SK-N-SH (cell line): ENCODE measurements at regions not wholly inside any gene's neighbourhood (a gene's known extent, or its start where the extent isn't known, plus 50 kb on each side); places are given as distances from the start of the nearest gene placed in this dataset.

Experiments used
- CTCF ChIA-PET: fragments of 300-600, 350-600 bp; formaldehyde crosslinking; extraction: SDS; loops from one replicate; lab custom pipeline; 2021; lab: Yijun Ruan, JAX
- POLR2A ChIA-PET: fragments of 350-600 bp; sonication (Branson Sonifier 250); formaldehyde crosslinking; extraction: SDS; loops from one replicate; lab custom pipeline; 2020; ENCODE audit warnings: antibody characterized with exemption, inconsistent platforms; lab: Yijun Ruan, JAX
- DNase-seq: peaks from one replicate; pipeline ENCODE4 v3.0.0; 2012
- H2AFZ ChIP-seq: fragments of 200-600 bp; sonication (generic); 2 replicates; pipeline ENCODE4 v1.8.1; 2016; ENCODE audit warnings: antibody characterized with exemption, mild to moderate bottlenecking, low read depth
- H3F3A ChIP-seq: fragments of 200-600 bp; sonication (generic); replicated peaks from 2 replicates; pipeline ENCODE3; 2016; ENCODE audit warnings: antibody characterized with exemption, mild to moderate bottlenecking; ENCODE audit not compliant: insufficient read depth
- H3K27ac ChIP-seq, 2 experiments: fragments of 200-500 bp in 1 of 2; fragments of 200-600 bp in 1 of 2; sonication (Bioruptor generic) in 1 of 2; sonication (generic), shearing (Covaris generic) in 1 of 2; 2 replicates each; pipeline versions ENCODE4 v1.5.1 to v1.6.1; 2014 to 2016; ENCODE audit warnings: low read depth in 2 of 2, inconsistent platforms in 1 of 2, low read length in 1 of 2, mild to moderate bottlenecking in 1 of 2, mixed read lengths in 1 of 2
- H3K27me3 ChIP-seq: fragments of 200-600 bp; sonication (generic), shearing (Covaris generic); 2 replicates; pipeline ENCODE4 v1.6.1; 2016; ENCODE audit warnings: mixed run types; ENCODE audit not compliant: insufficient read depth
- H3K36me3 ChIP-seq, 2 experiments: fragments of 200-500 bp in 1 of 2; fragments of 200-600 bp in 1 of 2; sonication (Bioruptor generic) in 1 of 2; sonication (generic) in 1 of 2; replicated peaks in 1 of 2; 2 replicates each; pipeline versions ENCODE3 to v1.5.1; 2014 to 2016; ENCODE audit warnings: low read length in 1 of 2, mild to moderate bottlenecking in 1 of 2; ENCODE audit not compliant: insufficient read depth in 2 of 2, control insufficient read depth in 1 of 2
- H3K4me1 ChIP-seq, 2 experiments: fragments of 200-500 bp in 1 of 2; fragments of 200-600 bp in 1 of 2; sonication (Bioruptor generic) in 1 of 2; sonication (generic), shearing (Covaris generic) in 1 of 2; 2 replicates each; pipeline versions ENCODE4 v1.5.1 to v1.6.1; 2014 to 2016; ENCODE audit warnings: low read depth in 1 of 2, low read length in 1 of 2, mixed run types in 1 of 2; ENCODE audit not compliant: insufficient read depth in 2 of 2, control insufficient read depth in 1 of 2
- H3K4me2 ChIP-seq: fragments of 200-600 bp; sonication (generic), shearing (Covaris generic); 2 replicates; pipeline ENCODE4 v1.6.1; 2017; ENCODE audit warnings: mixed run types
- H3K4me3 ChIP-seq, 2 experiments: fragments of 200-500 bp in 1 of 2; fragments of 200-600 bp in 1 of 2; sonication (Bioruptor generic) in 1 of 2; sonication (generic), shearing (Covaris generic) in 1 of 2; 2 replicates each; pipeline versions ENCODE4 v1.5.1 to v1.8.1; 2014 to 2016; ENCODE audit warnings: low read depth in 2 of 2, inconsistent platforms in 1 of 2, low read length in 1 of 2, mild to moderate bottlenecking in 1 of 2, mixed read lengths in 1 of 2, moderate library complexity in 1 of 2
- H3K79me2 ChIP-seq: fragments of 200-600 bp; sonication (generic); 2 replicates; pipeline ENCODE4 v1.8.1; 2017; ENCODE audit warnings: mild to moderate bottlenecking; ENCODE audit not compliant: insufficient read depth
- H3K9ac ChIP-seq: fragments of 200-600 bp; sonication (generic); 2 replicates; pipeline ENCODE4 v1.6.1; 2017; ENCODE audit warnings: mixed run types
- H3K9me2 ChIP-seq: fragments of 200-600 bp; sonication (generic); 2 replicates; pipeline ENCODE4 v1.6.1; 2017; ENCODE audit warnings: mixed run types
- H3K9me3 ChIP-seq: fragments of 200-600 bp; sonication (generic); 2 replicates; pipeline ENCODE4 v1.6.1; 2017; ENCODE audit warnings: mixed run types, mild to moderate bottlenecking, moderate library complexity
- H4K20me1 ChIP-seq: fragments of 200-600 bp; sonication (generic); 2 replicates; pipeline ENCODE4 v1.6.1; 2017; ENCODE audit warnings: mild to moderate bottlenecking, mixed run types; ENCODE audit not compliant: insufficient read depth
- ELF1 ChIP-seq: IDR thresholded peaks from 2 replicates; pipeline ENCODE4 v1.4.0; 2012
- FOXM1 ChIP-seq: IDR thresholded peaks from 2 replicates; pipeline ENCODE4 v1.4.0; 2012; ENCODE audit warnings: low read depth, mild to moderate bottlenecking
- GATA2 ChIP-seq: sonication (generic); formaldehyde crosslinking; IDR thresholded peaks from 2 replicates; pipeline ENCODE4 v1.5.0; 2020; ENCODE audit warnings: mild to moderate bottlenecking, missing genetic modification reagents
- JUND ChIP-seq: IDR thresholded peaks from 2 replicates; pipeline ENCODE4 v1.4.0; 2012
- MAX ChIP-seq: IDR thresholded peaks from 2 replicates; pipeline ENCODE4 v1.4.0; 2012; ENCODE audit warnings: low read depth
- MEF2A ChIP-seq: IDR thresholded peaks from 2 replicates; pipeline ENCODE4 v1.4.0; 2012; ENCODE audit warnings: low read depth, borderline replicate concordance
- MXI1 ChIP-seq: IDR thresholded peaks from 2 replicates; pipeline ENCODE4 v1.6.1; 2012; ENCODE audit warnings: mild to moderate bottlenecking, low read depth, low read length, improper control_type of control experiment
- NFIC ChIP-seq: IDR thresholded peaks from 2 replicates; pipeline ENCODE4 v1.4.0; 2012; ENCODE audit warnings: borderline replicate concordance
- NRF1 ChIP-seq: IDR thresholded peaks from 2 replicates; pipeline ENCODE4 v1.6.1; 2012; ENCODE audit warnings: low read depth, mild to moderate bottlenecking, low read length
- RAD21 ChIP-seq: IDR thresholded peaks from 2 replicates; pipeline ENCODE4 v1.6.1; 2012; ENCODE audit warnings: mild to moderate bottlenecking, low read length
- RFX5 ChIP-seq: IDR thresholded peaks from 2 replicates; pipeline ENCODE4 v1.6.1; 2012; ENCODE audit warnings: mild to moderate bottlenecking, improper control_type of control experiment, low read length
- SIN3A ChIP-seq: IDR thresholded peaks from 2 replicates; pipeline ENCODE4 v1.6.1; 2012; ENCODE audit warnings: low read depth, mild to moderate bottlenecking, low read length, moderate library complexity, borderline replicate concordance
- TAF1 ChIP-seq: IDR thresholded peaks from 2 replicates; pipeline ENCODE4 v1.6.1; 2012; ENCODE audit warnings: low read depth, mild to moderate bottlenecking, low read length, moderate library complexity, borderline replicate concordance
- USF2 ChIP-seq: fragments of 150-350 bp; IDR thresholded peaks from 2 replicates; pipeline ENCODE4 v1.6.1; 2017; ENCODE audit warnings: antibody characterized with exemption, low read length, low read depth, borderline replicate concordance
- YY1 ChIP-seq: IDR thresholded peaks from 2 replicates; pipeline ENCODE4 v1.4.0; 2012; ENCODE audit warnings: low read depth, mild to moderate bottlenecking
- WGBS: methylation state at CpG from one replicate; pipeline ENCODE4 v1.1.6; 2017; ENCODE audit warnings: low lambda C conversion rate; 5-methylcytosine and 5-hydroxymethylcytosine counted together
- TF ChIP-seq, protein P1 (sequence below): IDR thresholded peaks from 2 replicates; pipeline ENCODE4 v1.6.1; 2012; ENCODE audit warnings: mild to moderate bottlenecking, low read depth, low read length, moderate library complexity
- TF ChIP-seq, protein P2 (sequence below): fragments of 150-350 bp; IDR thresholded peaks from 2 replicates; pipeline ENCODE4 v1.6.1; 2016; ENCODE audit warnings: mild to moderate bottlenecking, low read depth, low read length

DNA sequence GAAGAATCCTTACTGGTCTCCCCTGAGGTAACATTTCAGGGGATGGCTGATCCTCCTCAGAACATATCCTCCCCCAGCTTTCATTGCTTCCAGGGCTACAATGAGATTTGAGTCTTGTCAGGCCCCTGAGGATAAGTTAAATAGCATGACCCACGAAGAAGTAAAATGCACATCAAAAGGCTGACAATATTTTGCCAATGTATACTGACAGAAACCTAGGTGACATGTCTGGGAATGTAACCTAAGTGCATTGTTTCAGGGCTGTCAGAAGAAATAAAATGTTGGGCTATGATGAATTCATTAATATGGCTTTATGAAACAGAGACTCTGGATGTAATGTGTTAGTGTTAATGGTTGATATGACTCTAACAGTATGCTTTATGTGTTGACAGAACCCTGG, 471.5 kb downstream of the HDGFL1 start:
- no peaks in the 10 kb centered on the region for H3K4me1 ChIP-seq
- TF ChIP-seq NRF1 (no peak), MXI1 (no peak), RAD21 (no peak), SIN3A (no peak), ELF1 (no peak)
- H4K20me1 ChIP-seq = no peaks in the 10 kb centered on the region
- H3K79me2 ChIP-seq = no peaks in the 10 kb centered on the region
- no peaks in the 10 kb centered on the region for H3K9me3 ChIP-seq
- H3K9me2 ChIP-seq = no peaks in the 10 kb centered on the region
- ChIA-PET POLR2A (no interaction called here), CTCF (no interaction called here)
- H3K27ac ChIP-seq = no peak overlapping the region
- no peak overlapping the region for H3K4me2 ChIP-seq
- no peak overlapping the region for H3K9ac ChIP-seq
- WGBS = 18% methylated on average over 1 of the region's 1 CpG
- H2AFZ ChIP-seq = no peak overlapping the region
- H3K27me3 ChIP-seq = no peaks in the 10 kb centered on the region
- no peak for DNase-seq
- H3K4me3 ChIP-seq = no peak overlapping the region
- H3F3A ChIP-seq = no peaks in the 10 kb centered on the region
- H3K36me3 ChIP-seq = no peaks in the 10 kb centered on the region

- no peaks in the 10 kb centered on the region for H3K36me3 ChIP-seq
- H3F3A ChIP-seq = no peaks in the 10 kb centered on the region
- no peak overlapping the region for H3K27ac ChIP-seq
- no peaks in the 10 kb centered on the region for H3K79me2 ChIP-seq
- H3K4me1 ChIP-seq = no peaks in the 10 kb centered on the region; a peak in 1 of 4 replicates
- CTCF ChIA-PET = no interaction called here
- no peaks in the 10 kb centered on the region for H3K27me3 ChIP-seq
- no peak overlapping the region for H3K4me2 ChIP-seq
- no peaks in the 10 kb centered on the region for H3K9me3 ChIP-seq
- H3K4me3 ChIP-seq = no peak overlapping the region
- H3K9me2 ChIP-seq = no peaks in the 10 kb centered on the region
- H3K9ac ChIP-seq = no peak overlapping the region
- H2AFZ ChIP-seq = no peak overlapping the region
- DNase-seq = no peak
- TF ChIP-seq FOXM1 (no peak), JUND (no peak), MAX (no peak), USF2 (no peak), RAD21 (no peak), TAF1 (no peak), NRF1 (no peak), ELF1 (no peak), MEF2A (no peak), NFIC (no peak), RFX5 (no peak), YY1 (no peak), GATA2 (CRISPR knock-in tag) (no peak)
- TF ChIP-seq, protein P1, sequence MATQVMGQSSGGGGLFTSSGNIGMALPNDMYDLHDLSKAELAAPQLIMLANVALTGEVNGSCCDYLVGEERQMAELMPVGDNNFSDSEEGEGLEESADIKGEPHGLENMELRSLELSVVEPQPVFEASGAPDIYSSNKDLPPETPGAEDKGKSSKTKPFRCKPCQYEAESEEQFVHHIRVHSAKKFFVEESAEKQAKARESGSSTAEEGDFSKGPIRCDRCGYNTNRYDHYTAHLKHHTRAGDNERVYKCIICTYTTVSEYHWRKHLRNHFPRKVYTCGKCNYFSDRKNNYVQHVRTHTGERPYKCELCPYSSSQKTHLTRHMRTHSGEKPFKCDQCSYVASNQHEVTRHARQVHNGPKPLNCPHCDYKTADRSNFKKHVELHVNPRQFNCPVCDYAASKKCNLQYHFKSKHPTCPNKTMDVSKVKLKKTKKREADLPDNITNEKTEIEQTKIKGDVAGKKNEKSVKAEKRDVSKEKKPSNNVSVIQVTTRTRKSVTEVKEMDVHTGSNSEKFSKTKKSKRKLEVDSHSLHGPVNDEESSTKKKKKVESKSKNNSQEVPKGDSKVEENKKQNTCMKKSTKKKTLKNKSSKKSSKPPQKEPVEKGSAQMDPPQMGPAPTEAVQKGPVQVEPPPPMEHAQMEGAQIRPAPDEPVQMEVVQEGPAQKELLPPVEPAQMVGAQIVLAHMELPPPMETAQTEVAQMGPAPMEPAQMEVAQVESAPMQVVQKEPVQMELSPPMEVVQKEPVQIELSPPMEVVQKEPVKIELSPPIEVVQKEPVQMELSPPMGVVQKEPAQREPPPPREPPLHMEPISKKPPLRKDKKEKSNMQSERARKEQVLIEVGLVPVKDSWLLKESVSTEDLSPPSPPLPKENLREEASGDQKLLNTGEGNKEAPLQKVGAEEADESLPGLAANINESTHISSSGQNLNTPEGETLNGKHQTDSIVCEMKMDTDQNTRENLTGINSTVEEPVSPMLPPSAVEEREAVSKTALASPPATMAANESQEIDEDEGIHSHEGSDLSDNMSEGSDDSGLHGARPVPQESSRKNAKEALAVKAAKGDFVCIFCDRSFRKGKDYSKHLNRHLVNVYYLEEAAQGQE = no peak
- TF ChIP-seq, protein P2, sequence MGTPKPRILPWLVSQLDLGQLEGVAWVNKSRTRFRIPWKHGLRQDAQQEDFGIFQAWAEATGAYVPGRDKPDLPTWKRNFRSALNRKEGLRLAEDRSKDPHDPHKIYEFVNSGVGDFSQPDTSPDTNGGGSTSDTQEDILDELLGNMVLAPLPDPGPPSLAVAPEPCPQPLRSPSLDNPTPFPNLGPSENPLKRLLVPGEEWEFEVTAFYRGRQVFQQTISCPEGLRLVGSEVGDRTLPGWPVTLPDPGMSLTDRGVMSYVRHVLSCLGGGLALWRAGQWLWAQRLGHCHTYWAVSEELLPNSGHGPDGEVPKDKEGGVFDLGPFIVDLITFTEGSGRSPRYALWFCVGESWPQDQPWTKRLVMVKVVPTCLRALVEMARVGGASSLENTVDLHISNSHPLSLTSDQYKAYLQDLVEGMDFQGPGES = no peak
- TF ChIP-seq, all 33 proteins: peak for 0
- H4K20me1 ChIP-seq = no peaks in the 10 kb centered on the region
- POLR2A ChIA-PET = no interaction called here
Observed at GRCh38 chr6:23045280-23045679, 475.9 kb downstream of the HDGFL1 start.
